GM12874 (cell line): ENCODE measurements at regions not wholly inside any gene's neighbourhood (a gene's known extent, or its start where the extent isn't known, plus 50 kb on each side); places are given as distances from the start of the nearest gene placed in this dataset.

ENCODE experiments used
- CTCF ChIP-seq: IDR thresholded peaks from 2 replicates; pipeline ENCODE4 v1.5.1; 2011; ENCODE audit warnings: low read depth, mild to moderate bottlenecking, control low read depth, low read length, moderate library complexity; ENCODE audit not compliant: insufficient read depth

- TF ChIP-seq CTCF, result no peak
Measured at GRCh38 chr16:13611596-13611995, 308.4 kb upstream of the ERCC4 start.

- TF ChIP-seq CTCF, result no peak
Measured at GRCh38 chr16:13612623-13613022, 307.3 kb upstream of the ERCC4 start.

- TF ChIP-seq CTCF, result no peak
Measured at GRCh38 chr16:13613165-13613564, 306.8 kb upstream of the ERCC4 start.

GRCh38 chr16:13621639-13622038 lies 298.3 kb upstream of the ERCC4 start:
- no peak for TF ChIP-seq CTCF

GRCh38 chr16:13628156-13628555 lies 291.8 kb upstream of the ERCC4 start:
- TF ChIP-seq CTCF, result no peak

- TF ChIP-seq CTCF, result no peak
Measured at GRCh38 chr16:13629704-13630103, 290.2 kb upstream of the ERCC4 start.

GRCh38 chr16:13630374-13630773 lies 289.6 kb upstream of the ERCC4 start:
- no peak for TF ChIP-seq CTCF
